Chondrocyte (in vitro differentiated cells): ENCODE measurements at regions not wholly inside any gene's neighbourhood (a gene's known extent, or its start where the extent isn't known, plus 50 kb on each side); places are given as distances from the start of the nearest gene placed in this dataset.
"Not testable (repeated sequence)": the region's sequence is repeated elsewhere in the genome, so short reads cannot be mapped to it uniquely, and the experiment has no call there.

ENCODE experiments used
- DNase-seq: peaks from one replicate; pipeline ENCODE4 v3.0.0; 2021; ENCODE audit warnings: mixed read lengths, low spot score
- H3K27ac Mint-ChIP-seq: one replicate; pipeline ENCODE4 v1.8.0; 2021; ENCODE audit warnings: mild to moderate bottlenecking, moderate library complexity, mixed read lengths; ENCODE audit not compliant: unreplicated experiment
- H3K27me3 Mint-ChIP-seq: 2 replicates; pipeline ENCODE4 v1.8.0; 2021; ENCODE audit warnings: low read depth, mixed read lengths
- H3K36me3 Mint-ChIP-seq: 2 replicates; pipeline ENCODE4 v1.8.0; 2021; ENCODE audit warnings: low read depth, mixed read lengths
- H3K4me1 Mint-ChIP-seq: 2 replicates; pipeline ENCODE4 v1.8.0; 2021; ENCODE audit warnings: low read depth, mild to moderate bottlenecking, mixed read lengths
- H3K4me3 Mint-ChIP-seq: one replicate; pipeline ENCODE4 v1.8.0; 2021; ENCODE audit warnings: mild to moderate bottlenecking, moderate library complexity, mixed read lengths; ENCODE audit not compliant: unreplicated experiment
- H3K9me3 Mint-ChIP-seq: 2 replicates; pipeline ENCODE4 v1.8.0; 2021; ENCODE audit warnings: low read depth, mixed read lengths
- TF ChIP-seq, protein P1 (sequence below): fragments of 200-600 bp; sonication (generic); IDR thresholded peaks from 2 replicates; pipeline ENCODE4 v1.5.0; 2021; ENCODE audit warnings: antibody characterized with exemption, mild to moderate bottlenecking, moderate library complexity

DNA sequence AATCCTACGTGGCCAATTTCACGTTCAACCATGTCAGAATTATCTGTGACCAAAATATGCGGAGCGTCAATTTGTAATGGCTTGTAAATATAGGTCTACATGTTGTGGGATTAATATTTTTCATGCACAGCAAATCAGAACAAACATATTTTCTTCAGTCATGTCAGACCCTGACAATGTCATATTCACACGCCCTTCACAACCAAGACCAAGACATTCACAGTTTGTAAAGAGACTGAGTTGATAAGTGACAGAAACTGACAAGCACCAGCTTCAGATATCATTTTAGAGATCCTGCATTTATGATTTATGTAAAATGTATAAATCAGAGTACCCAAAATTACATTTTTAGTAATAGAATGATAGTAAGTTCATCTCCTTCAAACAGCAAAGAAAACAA lies 57.3 kb upstream of the NOVA1 start:
- Mint-ChIP-seq H3K27ac (no peak overlapping the region), H3K9me3 (no peaks in the 10 kb centered on the region)

DNA sequence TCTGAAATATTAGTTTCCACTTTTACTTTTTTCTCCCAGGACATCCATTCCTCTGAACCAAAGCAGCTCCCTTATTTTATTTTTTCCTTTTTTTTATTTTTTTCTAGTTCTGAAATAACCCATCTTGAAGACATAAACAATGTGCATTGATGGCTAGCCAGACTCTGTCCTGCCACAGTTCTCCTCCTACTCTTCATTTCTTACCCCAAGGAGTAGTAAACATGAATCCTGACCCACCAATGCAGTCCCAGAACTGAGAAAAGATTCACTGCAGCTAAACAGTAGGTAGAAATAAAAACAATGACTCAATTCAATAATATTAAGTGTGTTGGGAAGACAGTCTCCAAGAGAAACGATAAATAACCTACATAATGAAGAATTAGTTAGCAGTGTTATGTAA lies 65.7 kb upstream of the NOVA1 start:
- H3K4me3 Mint-ChIP-seq, result no peak overlapping the region
- TF ChIP-seq, protein P1, sequence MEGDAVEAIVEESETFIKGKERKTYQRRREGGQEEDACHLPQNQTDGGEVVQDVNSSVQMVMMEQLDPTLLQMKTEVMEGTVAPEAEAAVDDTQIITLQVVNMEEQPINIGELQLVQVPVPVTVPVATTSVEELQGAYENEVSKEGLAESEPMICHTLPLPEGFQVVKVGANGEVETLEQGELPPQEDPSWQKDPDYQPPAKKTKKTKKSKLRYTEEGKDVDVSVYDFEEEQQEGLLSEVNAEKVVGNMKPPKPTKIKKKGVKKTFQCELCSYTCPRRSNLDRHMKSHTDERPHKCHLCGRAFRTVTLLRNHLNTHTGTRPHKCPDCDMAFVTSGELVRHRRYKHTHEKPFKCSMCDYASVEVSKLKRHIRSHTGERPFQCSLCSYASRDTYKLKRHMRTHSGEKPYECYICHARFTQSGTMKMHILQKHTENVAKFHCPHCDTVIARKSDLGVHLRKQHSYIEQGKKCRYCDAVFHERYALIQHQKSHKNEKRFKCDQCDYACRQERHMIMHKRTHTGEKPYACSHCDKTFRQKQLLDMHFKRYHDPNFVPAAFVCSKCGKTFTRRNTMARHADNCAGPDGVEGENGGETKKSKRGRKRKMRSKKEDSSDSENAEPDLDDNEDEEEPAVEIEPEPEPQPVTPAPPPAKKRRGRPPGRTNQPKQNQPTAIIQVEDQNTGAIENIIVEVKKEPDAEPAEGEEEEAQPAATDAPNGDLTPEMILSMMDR, result no peak
- peaks cover 2% of the 10 kb centered on the region for H3K27me3 Mint-ChIP-seq
- no peaks in the 10 kb centered on the region for H3K4me1 Mint-ChIP-seq
- no peak for DNase-seq
- no peak overlapping the region for H3K27ac Mint-ChIP-seq
- H3K36me3 Mint-ChIP-seq, result no peaks in the 10 kb centered on the region
- peaks cover 7% of the 10 kb centered on the region for H3K9me3 Mint-ChIP-seq

More for the DNA sequence above, 57.3 kb upstream of the NOVA1 start:
- H3K36me3 Mint-ChIP-seq, result no peaks in the 10 kb centered on the region
- TF ChIP-seq, protein P1, result no peak
- no peaks in the 10 kb centered on the region for H3K4me1 Mint-ChIP-seq
- peaks cover 6% of the 10 kb centered on the region for H3K27me3 Mint-ChIP-seq
- no peak for DNase-seq
- H3K4me3 Mint-ChIP-seq, result no peak overlapping the region

DNA sequence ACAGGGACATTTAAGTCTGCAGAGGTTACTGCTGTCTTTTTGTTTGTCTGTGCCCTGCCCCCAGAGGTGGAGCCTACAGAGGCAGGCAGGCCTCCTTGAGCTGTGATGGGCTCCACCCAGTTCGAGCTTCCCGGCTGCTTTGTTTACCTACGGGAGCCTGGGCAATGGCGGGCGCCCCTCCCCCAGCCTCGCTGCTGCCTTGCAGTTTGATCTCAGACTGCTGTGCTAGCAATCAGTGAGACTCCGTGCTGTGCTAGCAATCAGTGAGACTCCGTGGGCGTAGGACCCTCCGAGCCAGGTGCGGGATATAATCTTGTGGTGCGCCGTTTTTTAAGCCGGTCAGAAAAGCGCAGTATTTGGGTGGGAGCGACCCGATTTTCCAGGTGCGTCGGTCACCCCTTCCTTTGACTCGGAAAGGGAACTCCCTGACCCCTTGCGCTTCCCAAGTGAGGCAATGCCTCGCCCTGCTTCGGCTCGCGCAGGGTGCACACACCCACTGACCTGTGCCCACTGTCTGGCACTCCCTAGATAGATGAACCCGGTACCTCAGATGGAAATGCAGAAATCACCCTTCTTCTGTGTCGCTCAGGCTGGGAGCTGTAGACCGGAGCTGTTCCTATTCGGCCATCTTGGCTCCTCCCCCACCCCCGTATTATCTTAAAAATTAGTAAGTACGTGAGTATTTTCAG lies 81.0 kb upstream of the NOVA1 start:
- H3K4me1 Mint-ChIP-seq, H3K27me3 Mint-ChIP-seq: not testable (repeated sequence)

DNA sequence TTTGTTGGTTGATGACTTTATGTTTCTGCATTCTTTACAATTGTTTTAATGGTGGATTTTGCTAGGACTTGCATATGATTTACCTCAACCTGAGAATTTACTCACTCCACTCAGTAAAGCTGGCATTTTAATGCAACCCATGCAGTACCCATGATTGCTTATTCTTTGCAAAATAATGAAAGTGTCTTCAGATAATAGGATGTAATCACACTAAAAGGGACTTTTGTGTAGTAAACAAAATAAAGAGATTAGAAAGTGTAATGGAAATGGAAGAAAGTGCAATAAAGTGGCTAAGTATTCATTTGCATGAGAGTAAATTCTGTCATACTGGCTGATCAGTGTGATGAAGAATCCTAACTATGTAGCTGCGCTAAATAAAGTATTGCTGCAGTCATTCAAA lies 87.6 kb upstream of the NOVA1 start:
- Mint-ChIP-seq H3K27me3 (no peaks in the 10 kb centered on the region), H3K4me3 (no peak overlapping the region), H3K27ac (no peak overlapping the region), H3K4me1 (no peaks in the 10 kb centered on the region), H3K36me3 (no peaks in the 10 kb centered on the region), H3K9me3 (peaks cover 15% of the 10 kb centered on the region)
- TF ChIP-seq, protein P1, result no peak
- no peak for DNase-seq

More for the DNA sequence above, 81.0 kb upstream of the NOVA1 start:
- H3K27ac Mint-ChIP-seq, result peak overlapping the region; percentile 51
- H3K9me3 Mint-ChIP-seq, result peaks cover 17% of the 10 kb centered on the region
- H3K4me3 Mint-ChIP-seq, result peak overlapping the region; percentile 74
- H3K36me3 Mint-ChIP-seq, DNase-seq: not testable (repeated sequence)

DNA sequence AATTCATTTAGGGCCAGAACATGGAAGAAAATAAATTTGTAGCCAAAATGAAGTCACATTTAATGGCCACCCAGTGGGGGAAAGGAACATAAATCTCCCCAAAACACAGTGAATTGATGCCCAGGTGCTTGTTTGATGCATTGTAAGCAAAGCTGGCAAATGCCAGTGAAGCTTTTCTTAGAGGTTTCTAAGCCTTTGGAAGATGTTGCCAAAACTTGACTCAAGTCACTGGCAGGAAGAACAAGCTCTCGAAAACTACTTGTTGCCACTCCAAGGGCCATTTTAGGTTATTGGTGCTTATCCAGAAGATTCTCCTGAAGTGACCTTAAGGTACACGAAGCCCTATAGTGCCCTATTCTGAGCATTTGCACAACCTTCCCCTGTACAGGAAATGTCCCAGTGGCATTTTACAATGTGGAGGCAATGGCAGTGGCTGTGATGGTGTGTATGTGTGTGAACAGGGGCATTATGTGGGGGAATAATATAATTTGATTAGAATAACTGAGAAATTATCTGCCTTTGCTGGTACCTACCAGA lies 89.5 kb upstream of the NOVA1 start:
- DNase-seq, result no peak
- Mint-ChIP-seq H3K27ac (no peak overlapping the region), H3K9me3 (peaks cover 9% of the 10 kb centered on the region), H3K4me1 (no peaks in the 10 kb centered on the region), H3K27me3 (no peaks in the 10 kb centered on the region), H3K4me3 (no peak overlapping the region), H3K36me3 (no peaks in the 10 kb centered on the region)
- TF ChIP-seq, protein P1, result no peak

DNA sequence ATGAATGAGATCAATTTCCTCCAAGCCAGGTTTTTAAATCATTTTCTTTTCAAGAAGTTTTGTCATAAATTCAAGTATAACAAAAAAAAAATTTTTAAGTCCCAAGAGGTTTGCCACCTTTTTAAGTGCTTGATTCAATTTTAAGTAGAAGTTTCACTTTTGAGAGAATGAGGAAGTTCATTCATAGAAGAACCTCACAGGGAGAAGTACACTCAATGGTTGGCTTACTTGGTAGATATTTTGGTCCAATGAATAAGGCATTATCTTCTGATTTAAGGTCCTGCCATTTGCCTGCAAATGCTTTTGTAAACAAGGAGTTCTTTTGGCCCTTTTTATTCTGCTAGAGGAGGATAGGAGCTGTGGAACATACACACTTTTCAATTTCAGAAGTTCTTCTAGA lies 96.7 kb upstream of the NOVA1 start:
- Mint-ChIP-seq H3K4me1 (no peaks in the 10 kb centered on the region), H3K27ac (no peak overlapping the region), H3K36me3 (no peaks in the 10 kb centered on the region), H3K4me3 (no peak overlapping the region), H3K27me3 (no peaks in the 10 kb centered on the region), H3K9me3 (no peaks in the 10 kb centered on the region)
- no peak for DNase-seq
- TF ChIP-seq, protein P1, result no peak
